ENCODE measurements at regions not wholly inside any gene's neighbourhood (a gene's known extent, or its start where the extent isn't known, plus 50 kb on each side); places are given as distances from the start of the nearest gene placed in this dataset.

- H3K36me3 Mint-ChIP-seq (ENCODE audit: low read depth) = no peaks in the 10 kb centered on the region
- no peak overlapping the region for H3K4me3 Mint-ChIP-seq
- H3K9me3 Mint-ChIP-seq = no peaks in the 10 kb centered on the region
- peaks cover 2% of the 10 kb centered on the region for H3K27me3 Mint-ChIP-seq (ENCODE audit: insufficient read depth)
- no peak overlapping the region for H3K27ac Mint-ChIP-seq
- H3K4me1 Mint-ChIP-seq (ENCODE audit: low read depth) = peaks cover 29% of the 10 kb centered on the region
- no peak for DNase-seq
- TF ChIP-seq CTCF (IDR thresholded peaks at IDR 0.05) = no peak
These were observed 150.1 kb upstream of the ATP2B1 start for GRCh38 chr12:89858718-89859117.

- TF ChIP-seq CTCF (IDR thresholded peaks at IDR 0.05) = no peak
- peaks cover 2% of the 10 kb centered on the region for H3K27me3 Mint-ChIP-seq (ENCODE audit: insufficient read depth)
- H3K36me3 Mint-ChIP-seq (ENCODE audit: low read depth) = no peaks in the 10 kb centered on the region
- DNase-seq = no peak
- H3K9me3 Mint-ChIP-seq = no peaks in the 10 kb centered on the region
- peaks cover 19% of the 10 kb centered on the region for H3K4me1 Mint-ChIP-seq (ENCODE audit: low read depth)
- H3K4me3 Mint-ChIP-seq = no peak overlapping the region
- H3K27ac Mint-ChIP-seq = no peak overlapping the region
These were observed 149.1 kb upstream of the ATP2B1 start for GRCh38 chr12:89857652-89858274.

- no peak for TF ChIP-seq CTCF (IDR thresholded peaks at IDR 0.05)
- H3K27ac Mint-ChIP-seq = no peak overlapping the region
These were observed 147.8 kb upstream of the ATP2B1 start for GRCh38 chr12:89856431-89856830.

GRCh38 chr12:89848732-89849131 is 140.1 kb upstream of the ATP2B1 start:
- no peaks in the 10 kb centered on the region for H3K9me3 Mint-ChIP-seq
- no peaks in the 10 kb centered on the region for H3K36me3 Mint-ChIP-seq (ENCODE audit: low read depth)
- no peaks in the 10 kb centered on the region for H3K4me1 Mint-ChIP-seq (ENCODE audit: low read depth)
- TF ChIP-seq CTCF (IDR thresholded peaks at IDR 0.05) = no peak
- no peak for DNase-seq
- H3K27ac Mint-ChIP-seq = no peak overlapping the region
- no peak overlapping the region for H3K4me3 Mint-ChIP-seq
- H3K27me3 Mint-ChIP-seq (ENCODE audit: insufficient read depth) = no peaks in the 10 kb centered on the region

More at GRCh38 chr12:89856431-89856830, 147.8 kb upstream of the ATP2B1 start:
- Mint-ChIP-seq H3K27me3 (ENCODE audit: insufficient read depth) (peaks cover 2% of the 10 kb centered on the region), H3K4me3 (no peak overlapping the region), H3K9me3 (no peaks in the 10 kb centered on the region), H3K36me3 (ENCODE audit: low read depth) (no peaks in the 10 kb centered on the region), H3K4me1 (ENCODE audit: low read depth) (peaks cover 17% of the 10 kb centered on the region)
- DNase-seq = peak; percentile 43

GRCh38 chr12:89846473-89847055 is 137.9 kb upstream of the ATP2B1 start:
- no peak overlapping the region for H3K27ac Mint-ChIP-seq
- no peak overlapping the region for H3K4me3 Mint-ChIP-seq
- no peaks in the 10 kb centered on the region; the same call in 1 of the 2 replicates for H3K27me3 Mint-ChIP-seq (ENCODE audit: insufficient read depth)
- H3K9me3 Mint-ChIP-seq = no peaks in the 10 kb centered on the region
- H3K4me1 Mint-ChIP-seq (ENCODE audit: low read depth) = no peaks in the 10 kb centered on the region
- no peak for TF ChIP-seq CTCF (IDR thresholded peaks at IDR 0.05)
- DNase-seq = no peak
- H3K36me3 Mint-ChIP-seq (ENCODE audit: low read depth) = no peaks in the 10 kb centered on the region
